ENCODE measurements at regions not wholly inside any gene's neighbourhood (a gene's known extent, or its start where the extent isn't known, plus 50 kb on each side); places are given as distances from the start of the nearest gene placed in this dataset.

- Histone ChIP-seq H3K4me3 (ENCODE audit: control extremely low read depth in 1 of 5, extremely low read depth in 1 of 5, insufficient read depth in 1 of 5, low read depth in 2 of 5, low read length in 4 of 5) (no peak overlapping the region), H4K20me1 (ENCODE audit: control insufficient read depth, insufficient read depth, low read length, poor library complexity, severe bottlenecking) (no peaks in the 10 kb centered on the region), H3K79me2 (ENCODE audit: control insufficient read depth, insufficient read depth, low read length) (no peaks in the 10 kb centered on the region), H3K4me2 (replicated peaks; ENCODE audit: low read depth, low read length, poor library complexity, severe bottlenecking) (no peak overlapping the region), H2AFZ (ENCODE audit: insufficient read depth, low read depth, low read length, poor library complexity, severe bottlenecking) (no peak overlapping the region), H3K4me1 (ENCODE audit: control insufficient read depth in 2 of 2, insufficient read depth in 2 of 2, low read length in 2 of 2) (no peaks in the 10 kb centered on the region), H3K9ac (ENCODE audit: low read length) (no peak overlapping the region), H3K27me3 (replicated peaks in 1 of 4; ENCODE audit: control extremely low read depth in 1 of 4, control insufficient read depth in 3 of 4, insufficient read depth in 4 of 4, low read length in 3 of 4) (peaks cover 0 to 6% (median 4%) of the 10 kb centered on the region in 4 experiments), H3K27ac (ENCODE audit: low read length in 2 of 2) (no peak overlapping the region), H3K9me3 (ENCODE audit: control extremely low read depth in 1 of 3, control insufficient read depth in 2 of 3, insufficient read depth in 1 of 3, low read length in 2 of 3) (no peaks in the 10 kb centered on the region), H3K36me3 (replicated peaks in 1 of 2; ENCODE audit: control extremely low read depth in 1 of 2, control insufficient read depth in 1 of 2, extremely low read depth in 1 of 2, insufficient read depth in 2 of 2, low read length in 1 of 2) (no peaks in the 10 kb centered on the region)
- TF ChIP-seq CTCF (IDR thresholded peaks at IDR 0.05) (no peak), EZH2 (IDR thresholded peaks at IDR 0.05; ENCODE audit: borderline replicate concordance, insufficient read depth, low read depth, low read length, poor library complexity, severe bottlenecking) (no peak)
- H3K4me1 Mint-ChIP-seq: no peaks in the 10 kb centered on the region
- DNase-seq (no peak), ATAC-seq (ENCODE audit: low read depth) (no peak)
- H3K27me3 Mint-ChIP-seq: peaks cover 14% of the 10 kb centered on the region
- H3K4me3 Mint-ChIP-seq: no peak overlapping the region
- intact Hi-C loops (cut with micrococcal nuclease): no loop called here
- WGBS (ENCODE audit: insufficient coverage): no CpG with 5 or more reads among the region's 6 CpGs
- H3K9me3 Mint-ChIP-seq (ENCODE audit: insufficient read depth): no peaks in the 10 kb centered on the region
- CTCF ChIA-PET: no interaction called here
- POLR2A ChIA-PET: no interaction called here
- no peak overlapping the region for H3K27ac Mint-ChIP-seq
These were observed 89.6 kb upstream of the PMAIP1 start for GRCh38 chr18:59810183-59810582.

- H3K4me2 ChIP-seq (replicated peaks; ENCODE audit: low read depth, low read length, poor library complexity, severe bottlenecking): no peak overlapping the region
- Mint-ChIP-seq H3K9me3 (ENCODE audit: insufficient read depth) (no peaks in the 10 kb centered on the region), H3K27ac (no peak overlapping the region), H3K4me3 (no peak overlapping the region), H3K4me1 (no peaks in the 10 kb centered on the region), H3K27me3 (no peaks in the 10 kb centered on the region)
- no peak overlapping the region for H3K9ac ChIP-seq (ENCODE audit: low read length)
- intact Hi-C loops (cut with micrococcal nuclease): no loop called here
- TF ChIP-seq CTCF (IDR thresholded peaks at IDR 0.05): no peak
- TF ChIP-seq EZH2 (IDR thresholded peaks at IDR 0.05; ENCODE audit: borderline replicate concordance, insufficient read depth, low read depth, low read length, poor library complexity, severe bottlenecking): no peak
- WGBS (ENCODE audit: insufficient coverage): 65% methylated on average over 6 of the region's 7 CpGs
- no peaks in the 10 kb centered on the region for H4K20me1 ChIP-seq (ENCODE audit: control insufficient read depth, insufficient read depth, low read length, poor library complexity, severe bottlenecking)
- ATAC-seq (ENCODE audit: low read depth) (no peak), DNase-seq (no peak)
- no peak overlapping the region for H3K4me3 ChIP-seq (ENCODE audit: control extremely low read depth in 1 of 5, extremely low read depth in 1 of 5, insufficient read depth in 1 of 5, low read depth in 2 of 5, low read length in 4 of 5)
- H3K27ac ChIP-seq (ENCODE audit: low read length in 2 of 2): no peak overlapping the region
- no peaks in the 10 kb centered on the region for H3K9me3 ChIP-seq (ENCODE audit: control extremely low read depth in 1 of 3, control insufficient read depth in 2 of 3, insufficient read depth in 1 of 3, low read length in 2 of 3)
- ChIA-PET CTCF (no interaction called here), POLR2A (no interaction called here)
- H3K27me3 ChIP-seq (replicated peaks in 1 of 4; ENCODE audit: control extremely low read depth in 1 of 4, control insufficient read depth in 3 of 4, insufficient read depth in 4 of 4, low read length in 3 of 4): no peaks in the 10 kb centered on the region
- no peaks in the 10 kb centered on the region for H3K36me3 ChIP-seq (replicated peaks in 1 of 2; ENCODE audit: control extremely low read depth in 1 of 2, control insufficient read depth in 1 of 2, extremely low read depth in 1 of 2, insufficient read depth in 2 of 2, low read length in 1 of 2)
- no peaks in the 10 kb centered on the region for H3K79me2 ChIP-seq (ENCODE audit: control insufficient read depth, insufficient read depth, low read length)
- no peaks in the 10 kb centered on the region for H3K4me1 ChIP-seq (ENCODE audit: control insufficient read depth in 2 of 2, insufficient read depth in 2 of 2, low read length in 2 of 2)
- no peak overlapping the region for H2AFZ ChIP-seq (ENCODE audit: insufficient read depth, low read depth, low read length, poor library complexity, severe bottlenecking)
These were observed 97.8 kb upstream of the PMAIP1 start for GRCh38 chr18:59802031-59802430.
